Testis (tissue), 2 donors: ENCODE measurements at regions not wholly inside any gene's neighbourhood (a gene's known extent, or its start where the extent isn't known, plus 50 kb on each side); places are given as distances from the start of the nearest gene placed in this dataset.

ENCODE experiments used
- POLR2A ChIP-seq: fragments of 450-650 bp; IDR thresholded peaks from one replicate; pipeline ENCODE4 v1.6.1; 2017; ENCODE audit warnings: antibody characterized with exemption, mild to moderate bottlenecking, moderate library complexity
- TF ChIP-seq, protein P1 (sequence below), 3 experiments: fragments of 450-650 bp in 2 of 3; fragments of 200-600 bp in 1 of 3; sonication (generic) in 1 of 3; IDR thresholded peaks; one replicate each; pipeline ENCODE4 v1.5.1; 2016 to 2019; ENCODE audit warnings: antibody characterized with exemption in 3 of 3, mild to moderate bottlenecking in 2 of 3, moderate library complexity in 1 of 3

DNA sequence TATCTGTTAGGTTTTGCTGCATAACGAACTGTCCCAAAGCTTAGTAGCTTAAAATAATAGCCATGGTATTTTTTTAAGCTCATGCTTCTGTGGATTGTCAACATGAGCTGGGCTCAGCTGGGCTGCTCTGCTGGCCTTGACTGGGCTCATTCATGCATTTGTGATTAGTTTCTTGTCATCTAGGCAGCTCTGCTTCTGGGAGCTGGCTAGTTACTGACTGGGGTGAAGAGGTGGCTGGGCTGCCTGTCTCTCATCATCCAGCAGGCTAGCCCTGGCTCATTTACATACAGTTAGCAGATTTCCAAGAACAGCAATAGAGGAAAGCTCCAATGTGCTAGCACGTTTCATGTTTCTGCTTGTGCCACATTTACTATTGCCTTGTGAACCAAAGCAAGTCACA lies 165.1 kb upstream of the PCSK2 start:
- TF ChIP-seq, protein P1, sequence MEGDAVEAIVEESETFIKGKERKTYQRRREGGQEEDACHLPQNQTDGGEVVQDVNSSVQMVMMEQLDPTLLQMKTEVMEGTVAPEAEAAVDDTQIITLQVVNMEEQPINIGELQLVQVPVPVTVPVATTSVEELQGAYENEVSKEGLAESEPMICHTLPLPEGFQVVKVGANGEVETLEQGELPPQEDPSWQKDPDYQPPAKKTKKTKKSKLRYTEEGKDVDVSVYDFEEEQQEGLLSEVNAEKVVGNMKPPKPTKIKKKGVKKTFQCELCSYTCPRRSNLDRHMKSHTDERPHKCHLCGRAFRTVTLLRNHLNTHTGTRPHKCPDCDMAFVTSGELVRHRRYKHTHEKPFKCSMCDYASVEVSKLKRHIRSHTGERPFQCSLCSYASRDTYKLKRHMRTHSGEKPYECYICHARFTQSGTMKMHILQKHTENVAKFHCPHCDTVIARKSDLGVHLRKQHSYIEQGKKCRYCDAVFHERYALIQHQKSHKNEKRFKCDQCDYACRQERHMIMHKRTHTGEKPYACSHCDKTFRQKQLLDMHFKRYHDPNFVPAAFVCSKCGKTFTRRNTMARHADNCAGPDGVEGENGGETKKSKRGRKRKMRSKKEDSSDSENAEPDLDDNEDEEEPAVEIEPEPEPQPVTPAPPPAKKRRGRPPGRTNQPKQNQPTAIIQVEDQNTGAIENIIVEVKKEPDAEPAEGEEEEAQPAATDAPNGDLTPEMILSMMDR (IDR thresholded peaks at IDR 0.05) = no peak
- TF ChIP-seq POLR2A = no peak
